GM18951 (cell line): ENCODE measurements at regions not wholly inside any gene's neighbourhood (a gene's known extent, or its start where the extent isn't known, plus 50 kb on each side); places are given as distances from the start of the nearest gene placed in this dataset.
"Not testable (repeated sequence)": the region's sequence is repeated elsewhere in the genome, so short reads cannot be mapped to it uniquely, and the experiment has no call there.

ENCODE experiments used
- POLR2A ChIP-seq: IDR thresholded peaks from 4 replicates; pipeline ENCODE4 v1.6.1; 2011; ENCODE audit warnings: mild to moderate bottlenecking; ENCODE audit not compliant: insufficient read length, insufficient read depth; ENCODE audit errors: extremely low read depth
- in situ Hi-C: fragments of 300-500 bp; cut with MboI; formaldehyde crosslinking; loops from one replicate; pipeline ENCODE4 v1.12.0; 2022; ENCODE audit warnings: low sequenced_read_pairs, mixed read lengths, inconsistent platforms; ENCODE audit not compliant: unreplicated experiment

- TF ChIP-seq POLR2A: no peak
- in situ Hi-C loops: no loop called here
Observed at GRCh38 chr16:48963901-48964615, 317.6 kb downstream of the CBLN1 start.

GRCh38 chr16:48963306-48963705 is 318.3 kb downstream of the CBLN1 start:
- no peak for TF ChIP-seq POLR2A
- in situ Hi-C loops: no loop called here

- TF ChIP-seq POLR2A: no peak
- in situ Hi-C loops: no loop called here
Observed at GRCh38 chr16:48961546-48961945, 320.1 kb downstream of the CBLN1 start.

GRCh38 chr16:48960830-48961229 is 320.8 kb downstream of the CBLN1 start:
- in situ Hi-C loops: no loop called here
- TF ChIP-seq POLR2A: no peak

- no peak for TF ChIP-seq POLR2A
- in situ Hi-C loops: no loop called here
Observed at GRCh38 chr16:48959747-48960146, 321.9 kb downstream of the CBLN1 start.

- in situ Hi-C loops: no loop called here
- TF ChIP-seq POLR2A: no peak
Observed at GRCh38 chr16:48959204-48959603, 322.4 kb downstream of the CBLN1 start.

- in situ Hi-C loops: no loop called here
- TF ChIP-seq POLR2A: no peak
Observed at GRCh38 chr16:48958681-48959080, 323.0 kb downstream of the CBLN1 start.

- in situ Hi-C loops: no loop called here
- no peak for TF ChIP-seq POLR2A
Observed at GRCh38 chr16:48956620-48957019, 325.0 kb downstream of the CBLN1 start.

- in situ Hi-C loops: no loop called here
- no peak for TF ChIP-seq POLR2A
Observed at GRCh38 chr16:48955837-48956236, 325.8 kb downstream of the CBLN1 start.

- in situ Hi-C loops: not testable (repeated sequence)
Observed at GRCh38 chr16:48951621-48952125, 330.0 kb downstream of the CBLN1 start.

GRCh38 chr16:48950184-48950583 is 331.5 kb downstream of the CBLN1 start:
- TF ChIP-seq POLR2A: no peak
- in situ Hi-C loops: no loop called here

- in situ Hi-C loops: no loop called here
Observed at GRCh38 chr16:48949636-48950035, 332.0 kb downstream of the CBLN1 start.

GRCh38 chr16:48948911-48949310 is 332.7 kb downstream of the CBLN1 start:
- in situ Hi-C loops: no loop called here
- TF ChIP-seq POLR2A: no peak

More at GRCh38 chr16:48949636-48950035, 332.0 kb downstream of the CBLN1 start:
- TF ChIP-seq POLR2A: no peak

GRCh38 chr16:48947371-48947713 is 334.3 kb downstream of the CBLN1 start:
- TF ChIP-seq POLR2A: no peak
- in situ Hi-C loops: no loop called here
